ENCODE measurements at regions not wholly inside any gene's neighbourhood (a gene's known extent, or its start where the extent isn't known, plus 50 kb on each side); places are given as distances from the start of the nearest gene placed in this dataset.

- TF ChIP-seq ZNF592 (IDR thresholded peaks at IDR 0.05) = no peak
- TF ChIP-seq STAT1 (conservative IDR thresholded peaks at IDR 0.05) = no peak
Observed at GRCh38 chr4:152072906-152073305, 312.1 kb upstream of the GATB start (continued).

GRCh38 chr4:152072001-152072485, 311.2 kb upstream of the GATB start:
- H3K36me3 ChIP-seq (ENCODE audit: control insufficient read depth in 2 of 2, insufficient read depth in 2 of 2, low read length in 1 of 2) = no peaks in the 10 kb centered on the region
- H3K9ac ChIP-seq (ENCODE audit: control insufficient read depth, insufficient read depth, low read length) = no peak overlapping the region
- intact Hi-C loops (cut with micrococcal nuclease; ENCODE audit: unreplicated experiment) = no loop called here
- POLR2A ChIA-PET = no interaction called here
- no peak for DNase-seq (ENCODE audit: low read depth, low spot score)
- FAIRE-seq = no peak
- CTCF ChIA-PET = no interaction called here
- H2AFZ ChIP-seq (ENCODE audit: control insufficient read depth, low read depth, low read length) = no peak overlapping the region
- SMC1A ChIA-PET (ENCODE audit: uncharacterized antibody, unreplicated experiment) = no interaction called here
- H3K79me2 ChIP-seq (ENCODE audit: control insufficient read depth, insufficient read depth, low read length) = no peaks in the 10 kb centered on the region
- WGBS (ENCODE audit: insufficient coverage, insufficient replicate concordance, low lambda C conversion rate, missing lambda C conversion rate) = 30% methylated on average over 8 of the region's 8 CpGs
- RAD21 ChIA-PET (ENCODE audit: unreplicated experiment) = no interaction called here
- H3K27me3 ChIP-seq (replicated peaks in 1 of 2; ENCODE audit: control insufficient read depth in 2 of 2, insufficient read depth in 2 of 2, low read length in 1 of 2) = no peaks in the 10 kb centered on the region
- H3K9me3 ChIP-seq (replicated peaks; ENCODE audit: control insufficient read depth, insufficient read depth, low read length) = no peaks in the 10 kb centered on the region; the same call in 2 of the 3 replicates
- no peaks in the 10 kb centered on the region for H3K4me1 ChIP-seq (ENCODE audit: control insufficient read depth, insufficient read depth, low read length)
- no peak overlapping the region for H3K4me2 ChIP-seq (ENCODE audit: control insufficient read depth, insufficient read depth)
- BruUV-seq (replicated peaks) = no TSS peak
- in situ Hi-C loops (cut with MboI) = no loop called here
- no peak overlapping the region for H3K4me3 ChIP-seq
- no peaks in the 10 kb centered on the region for H4K20me1 ChIP-seq (ENCODE audit: control insufficient read depth, insufficient read depth)
- H3K27ac ChIP-seq (ENCODE audit: control insufficient read depth, insufficient read depth) = no peak overlapping the region
- no peak for ATAC-seq
- TF ChIP-seq MTA2 (IDR thresholded peaks at IDR 0.05; ENCODE audit: low read depth) (no peak), CBX3 (IDR thresholded peaks at IDR 0.05; ENCODE audit: borderline replicate concordance, low read depth) (no peak), SUZ12 (IDR thresholded peaks at IDR 0.05; ENCODE audit: unreplicated experiment) (no peak), SKIL (IDR thresholded peaks at IDR 0.05; ENCODE audit: low read depth, poor library complexity, severe bottlenecking) (no peak), BACH1 (IDR thresholded peaks at IDR 0.05; ENCODE audit: borderline replicate concordance) (no peak), SMAD5 (IDR thresholded peaks at IDR 0.05; ENCODE audit: low read depth) (no peak), RFX5 (IDR thresholded peaks at IDR 0.05; ENCODE audit: low read depth, low read length) (no peak), ZZZ3 (IDR thresholded peaks at IDR 0.05; ENCODE audit: control insufficient read depth, insufficient read length, low read depth) (no peak), CHD2 (IDR thresholded peaks at IDR 0.05; ENCODE audit: borderline replicate concordance, low read depth, low read length) (no peak)
- TF ChIP-seq, protein P1, sequence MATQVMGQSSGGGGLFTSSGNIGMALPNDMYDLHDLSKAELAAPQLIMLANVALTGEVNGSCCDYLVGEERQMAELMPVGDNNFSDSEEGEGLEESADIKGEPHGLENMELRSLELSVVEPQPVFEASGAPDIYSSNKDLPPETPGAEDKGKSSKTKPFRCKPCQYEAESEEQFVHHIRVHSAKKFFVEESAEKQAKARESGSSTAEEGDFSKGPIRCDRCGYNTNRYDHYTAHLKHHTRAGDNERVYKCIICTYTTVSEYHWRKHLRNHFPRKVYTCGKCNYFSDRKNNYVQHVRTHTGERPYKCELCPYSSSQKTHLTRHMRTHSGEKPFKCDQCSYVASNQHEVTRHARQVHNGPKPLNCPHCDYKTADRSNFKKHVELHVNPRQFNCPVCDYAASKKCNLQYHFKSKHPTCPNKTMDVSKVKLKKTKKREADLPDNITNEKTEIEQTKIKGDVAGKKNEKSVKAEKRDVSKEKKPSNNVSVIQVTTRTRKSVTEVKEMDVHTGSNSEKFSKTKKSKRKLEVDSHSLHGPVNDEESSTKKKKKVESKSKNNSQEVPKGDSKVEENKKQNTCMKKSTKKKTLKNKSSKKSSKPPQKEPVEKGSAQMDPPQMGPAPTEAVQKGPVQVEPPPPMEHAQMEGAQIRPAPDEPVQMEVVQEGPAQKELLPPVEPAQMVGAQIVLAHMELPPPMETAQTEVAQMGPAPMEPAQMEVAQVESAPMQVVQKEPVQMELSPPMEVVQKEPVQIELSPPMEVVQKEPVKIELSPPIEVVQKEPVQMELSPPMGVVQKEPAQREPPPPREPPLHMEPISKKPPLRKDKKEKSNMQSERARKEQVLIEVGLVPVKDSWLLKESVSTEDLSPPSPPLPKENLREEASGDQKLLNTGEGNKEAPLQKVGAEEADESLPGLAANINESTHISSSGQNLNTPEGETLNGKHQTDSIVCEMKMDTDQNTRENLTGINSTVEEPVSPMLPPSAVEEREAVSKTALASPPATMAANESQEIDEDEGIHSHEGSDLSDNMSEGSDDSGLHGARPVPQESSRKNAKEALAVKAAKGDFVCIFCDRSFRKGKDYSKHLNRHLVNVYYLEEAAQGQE (IDR thresholded peaks at IDR 0.05; ENCODE audit: low read depth, low read length) = no peak

All from GM12878 (cell line).